ENCODE measurements at regions not wholly inside any gene's neighbourhood (a gene's known extent, or its start where the extent isn't known, plus 50 kb on each side); places are given as distances from the start of the nearest gene placed in this dataset.

DNA sequence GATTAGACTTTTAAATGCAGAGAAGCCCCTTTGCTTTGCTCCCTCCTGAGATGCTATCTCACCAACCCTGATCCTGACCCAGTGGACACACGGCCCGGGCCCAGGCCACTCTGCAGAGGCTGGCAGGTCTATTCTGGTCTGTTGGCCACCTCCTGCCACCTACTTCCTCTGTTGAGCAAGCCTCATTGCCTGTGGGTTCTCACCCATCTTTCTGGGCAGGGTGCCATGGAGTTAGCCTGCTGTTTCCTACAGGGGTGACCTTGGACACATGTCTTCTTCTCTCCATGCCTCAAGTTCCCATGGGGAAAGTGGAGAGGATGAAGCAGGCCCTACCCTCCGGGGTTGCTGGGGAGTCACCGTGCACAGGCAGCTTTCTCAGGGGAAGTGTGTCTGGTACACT, 266.2 kb upstream of the IRX1 start:
- TF ChIP-seq, protein P1, sequence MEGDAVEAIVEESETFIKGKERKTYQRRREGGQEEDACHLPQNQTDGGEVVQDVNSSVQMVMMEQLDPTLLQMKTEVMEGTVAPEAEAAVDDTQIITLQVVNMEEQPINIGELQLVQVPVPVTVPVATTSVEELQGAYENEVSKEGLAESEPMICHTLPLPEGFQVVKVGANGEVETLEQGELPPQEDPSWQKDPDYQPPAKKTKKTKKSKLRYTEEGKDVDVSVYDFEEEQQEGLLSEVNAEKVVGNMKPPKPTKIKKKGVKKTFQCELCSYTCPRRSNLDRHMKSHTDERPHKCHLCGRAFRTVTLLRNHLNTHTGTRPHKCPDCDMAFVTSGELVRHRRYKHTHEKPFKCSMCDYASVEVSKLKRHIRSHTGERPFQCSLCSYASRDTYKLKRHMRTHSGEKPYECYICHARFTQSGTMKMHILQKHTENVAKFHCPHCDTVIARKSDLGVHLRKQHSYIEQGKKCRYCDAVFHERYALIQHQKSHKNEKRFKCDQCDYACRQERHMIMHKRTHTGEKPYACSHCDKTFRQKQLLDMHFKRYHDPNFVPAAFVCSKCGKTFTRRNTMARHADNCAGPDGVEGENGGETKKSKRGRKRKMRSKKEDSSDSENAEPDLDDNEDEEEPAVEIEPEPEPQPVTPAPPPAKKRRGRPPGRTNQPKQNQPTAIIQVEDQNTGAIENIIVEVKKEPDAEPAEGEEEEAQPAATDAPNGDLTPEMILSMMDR (IDR thresholded peaks at IDR 0.05): no peak
- no peak for TF ChIP-seq POLR2A (IDR thresholded peaks at IDR 0.05)
- no peak for TF ChIP-seq POLR2AphosphoS5 (IDR thresholded peaks at IDR 0.05)

Measured in breast epithelium (tissue), 3 donors.